Stimulated activated CD8-positive, alpha-beta memory T cell treated with anti-CD3 and anti-CD28 coated beads, Interleukin-4, amount 100 ng/mL, for 48 hours (primary cell): ENCODE measurements at regions not wholly inside any gene's neighbourhood (a gene's known extent, or its start where the extent isn't known, plus 50 kb on each side); places are given as distances from the start of the nearest gene placed in this dataset.

Source experiments
- DNase-seq: peaks from one replicate; pipeline ENCODE4 v3.0.0-alpha.2; 2020

DNA sequence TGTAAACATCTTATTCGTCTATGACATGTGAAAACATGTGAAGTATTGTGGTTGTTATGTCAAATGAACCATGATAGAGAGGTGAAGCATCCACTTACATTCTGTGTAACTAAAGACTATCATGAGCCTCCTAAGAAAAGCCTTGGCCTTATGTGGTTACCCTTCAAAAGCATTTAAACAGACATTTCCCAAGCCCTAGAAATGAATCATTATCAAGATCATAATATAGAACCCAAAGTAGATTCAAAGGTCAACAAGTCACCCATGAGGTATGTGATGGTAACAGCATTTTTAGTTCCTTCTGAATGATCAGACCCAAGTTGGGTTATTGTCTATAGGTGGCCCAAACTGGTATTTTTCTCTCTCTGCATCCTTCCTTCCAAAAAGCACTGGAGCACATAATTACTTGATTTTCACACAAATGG lies 408.0 kb downstream of the TBL1XR1 start:
- no peak for DNase-seq

- DNase-seq = no peak
These were observed 409.8 kb downstream of the TBL1XR1 start for GRCh38 chr3:176787506-176787905.

DNA sequence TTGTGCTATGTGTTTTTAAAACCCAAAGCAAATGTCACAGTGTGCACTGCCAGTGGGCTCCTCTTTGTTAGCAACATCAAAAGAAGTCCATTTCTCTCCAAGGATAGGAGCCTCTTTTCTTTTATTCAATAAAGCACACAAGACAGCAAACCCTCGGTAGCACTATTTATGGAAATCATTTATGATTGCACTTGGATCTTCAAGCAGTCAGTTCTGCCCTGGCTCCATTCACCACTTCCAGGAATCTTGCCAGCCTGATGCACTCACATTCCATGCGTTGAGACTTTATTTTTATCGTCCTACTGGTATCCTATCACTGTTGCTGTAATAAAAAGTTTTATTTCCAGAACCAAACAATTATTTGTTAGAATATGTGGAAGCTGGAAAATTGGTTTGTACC lies 412.1 kb downstream of the TBL1XR1 start:
- no peak for DNase-seq

- no peak for DNase-seq
These were observed 416.5 kb downstream of the TBL1XR1 start for GRCh38 chr3:176780766-176781165.

- no peak for DNase-seq
These were observed 420.6 kb downstream of the TBL1XR1 start for GRCh38 chr3:176776622-176777175.

- no peak for DNase-seq
These were observed 427.6 kb downstream of the TBL1XR1 start for GRCh38 chr3:176769547-176770190.

GRCh38 chr3:176767385-176767784 lies 429.9 kb downstream of the TBL1XR1 start:
- DNase-seq = no peak

GRCh38 chr3:176766862-176767261 lies 430.4 kb downstream of the TBL1XR1 start:
- DNase-seq = no peak

- DNase-seq = no peak
These were observed 431.8 kb downstream of the TBL1XR1 start for GRCh38 chr3:176765382-176765900.

GRCh38 chr3:176759815-176760506 lies 437.3 kb downstream of the TBL1XR1 start:
- DNase-seq = no peak

DNA sequence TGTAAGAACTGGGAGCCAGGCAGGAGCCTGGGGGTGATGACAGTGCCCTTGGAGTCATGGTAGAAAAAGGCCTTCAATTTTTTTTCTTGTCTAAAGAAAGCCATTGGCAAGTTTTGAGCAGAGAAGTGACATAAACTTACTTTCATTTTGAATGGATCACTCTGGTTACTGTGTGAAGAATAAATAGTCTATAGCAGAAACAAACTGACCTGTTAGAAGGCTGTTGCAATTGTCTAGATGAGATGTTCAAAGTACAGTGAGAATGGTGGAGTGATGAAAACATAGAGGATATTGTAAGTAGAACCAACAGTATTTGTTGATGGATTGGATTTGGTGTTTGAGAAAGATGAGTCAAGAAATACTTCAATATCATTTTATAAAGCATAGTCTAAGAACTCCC lies 439.9 kb downstream of the TBL1XR1 start:
- DNase-seq = no peak

DNA sequence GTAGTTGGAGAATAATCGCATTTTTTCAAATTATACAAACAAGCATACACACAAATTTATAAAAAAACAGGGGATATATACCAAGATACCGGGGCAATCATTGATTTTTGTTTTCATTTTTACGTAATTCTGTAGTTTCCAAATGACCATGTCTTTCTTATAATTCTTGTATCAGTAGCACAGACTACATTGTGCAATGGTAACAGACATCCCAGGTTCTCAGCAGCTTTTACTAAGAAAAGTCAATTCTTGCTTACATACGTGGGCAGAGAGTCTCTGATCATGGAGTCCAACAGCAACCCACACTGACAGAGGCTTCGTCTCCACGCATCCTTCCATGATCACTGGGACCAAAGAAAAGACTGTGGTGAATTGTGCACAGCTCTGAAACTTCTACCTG lies 441.3 kb downstream of the TBL1XR1 start:
- no peak for DNase-seq

DNA sequence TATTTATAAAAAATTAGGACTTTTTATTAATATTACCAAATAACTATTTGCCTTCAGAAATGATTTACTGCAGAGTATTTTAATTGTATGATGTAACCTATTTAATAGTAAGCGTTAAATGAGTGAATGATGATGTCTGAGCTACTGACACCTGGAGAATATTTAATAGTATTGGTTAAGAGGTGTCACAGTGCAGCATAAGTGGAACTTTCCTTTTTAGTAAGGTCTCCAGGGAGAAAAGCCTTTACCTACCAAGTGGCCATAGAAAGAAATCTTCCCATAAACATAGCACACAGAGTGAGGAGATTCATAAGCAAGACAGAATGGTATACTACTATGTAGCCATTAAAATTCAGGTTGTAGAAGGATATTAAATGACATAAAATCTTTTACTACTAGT lies 441.7 kb downstream of the TBL1XR1 start:
- no peak for DNase-seq

DNA sequence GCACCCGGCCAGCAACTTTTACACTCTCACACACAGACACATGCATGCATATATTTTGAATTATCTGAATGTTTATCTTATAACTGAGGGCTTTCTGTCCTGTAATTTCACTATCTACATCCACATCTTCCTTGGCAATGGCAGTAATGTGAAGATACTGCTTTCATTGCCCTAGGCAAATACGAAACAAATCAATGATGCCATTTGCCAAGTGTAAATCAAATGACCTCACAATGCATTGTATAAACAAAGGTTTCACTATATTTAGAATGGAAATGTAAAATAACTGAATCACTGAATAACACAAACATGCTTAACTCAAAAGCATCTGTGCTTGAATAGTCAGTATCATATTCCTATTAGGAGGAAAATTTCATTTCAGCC lies 455.6 kb downstream of the TBL1XR1 start:
- DNase-seq = no peak

GRCh38 chr3:176740906-176741663 lies 456.2 kb downstream of the TBL1XR1 start:
- DNase-seq = no peak

GRCh38 chr3:176739159-176739558 lies 458.1 kb downstream of the TBL1XR1 start:
- DNase-seq = no peak

GRCh38 chr3:176737480-176738110 lies 459.7 kb downstream of the TBL1XR1 start:
- DNase-seq = no peak

GRCh38 chr3:176734146-176734545 lies 463.1 kb downstream of the TBL1XR1 start:
- DNase-seq = no peak

- no peak for DNase-seq
These were observed 472.9 kb downstream of the TBL1XR1 start for GRCh38 chr3:176724394-176724759.

DNA sequence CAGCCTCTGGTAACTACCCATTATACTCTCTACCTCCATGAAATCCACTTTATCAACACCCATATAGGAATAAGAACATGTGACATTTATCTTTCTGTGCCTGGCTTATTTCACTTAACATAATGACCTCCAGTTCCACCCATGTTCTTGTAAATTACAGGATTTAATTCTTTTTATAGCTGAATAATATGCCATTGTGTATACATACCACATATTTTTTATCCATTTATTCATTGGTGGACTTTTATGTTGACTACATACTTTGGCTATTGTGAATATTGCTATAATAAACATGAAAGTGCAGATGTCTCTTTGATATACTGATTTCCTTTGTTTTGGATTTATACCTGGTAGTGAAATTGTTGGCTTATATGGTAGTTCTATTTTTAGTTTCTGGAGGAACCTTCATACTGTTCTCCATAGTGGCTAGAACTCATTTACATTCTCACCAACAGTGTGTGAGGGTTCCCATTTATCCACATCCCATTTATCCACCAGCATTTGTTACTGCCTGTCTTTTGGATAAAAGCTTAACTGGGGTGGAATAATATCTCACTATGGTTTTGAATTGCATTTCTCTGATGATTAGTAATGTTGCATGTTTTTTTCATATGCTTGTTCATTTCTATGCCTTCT lies 473.4 kb downstream of the TBL1XR1 start:
- no peak for DNase-seq

- DNase-seq = no peak
These were observed 483.2 kb downstream of the TBL1XR1 start for GRCh38 chr3:176714034-176714433.

DNA sequence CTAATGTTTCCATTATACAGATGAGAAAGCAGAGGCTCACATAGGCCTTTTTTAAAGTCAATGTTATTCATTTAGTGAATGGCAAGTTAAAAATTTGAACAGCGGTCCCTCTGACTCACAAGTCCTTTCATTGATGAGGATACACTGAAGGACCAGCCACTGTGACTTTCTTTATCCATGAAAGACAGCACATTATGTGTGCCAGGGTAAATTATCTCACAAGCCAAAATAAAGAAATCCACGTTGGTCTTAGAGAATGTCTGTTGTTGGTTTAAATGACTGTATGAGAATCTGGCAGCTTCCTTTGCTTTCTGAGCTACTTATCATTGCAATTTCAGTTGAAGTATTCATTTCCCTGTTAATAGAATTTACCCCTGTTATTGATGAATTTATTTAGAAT lies 485.1 kb downstream of the TBL1XR1 start:
- DNase-seq = no peak

- no peak for DNase-seq
These were observed 498.0 kb downstream of the TBL1XR1 start for GRCh38 chr3:176699288-176699687.
